RWPE2 (cell line): ENCODE measurements at regions not wholly inside any gene's neighbourhood (a gene's known extent, or its start where the extent isn't known, plus 50 kb on each side); places are given as distances from the start of the nearest gene placed in this dataset.

Source experiments
- ATAC-seq: fragments of 200-7000 bp; cut with Tn5 transposase; 3 replicates; pipeline ENCODE4 v1.9.1; 2021; ENCODE audit warnings: low read depth
- DNase-seq: peaks from one replicate; pipeline ENCODE4 v3.0.0-alpha.2; 2020; ENCODE audit warnings: low spot score
- H3K27ac ChIP-seq: fragments of 450-650 bp; 2 replicates; pipeline ENCODE4 v1.5.1; 2017; ENCODE audit warnings: mild to moderate bottlenecking; ENCODE audit not compliant: poor library complexity, severe bottlenecking
- H3K27me3 ChIP-seq: fragments of 250-450 bp; sonication (Bioruptor Pico); 2 replicates; pipeline ENCODE4 v1.5.1; 2021; ENCODE audit warnings: mild to moderate bottlenecking, moderate library complexity; ENCODE audit not compliant: insufficient read depth, poor library complexity, severe bottlenecking
- H3K36me3 ChIP-seq: fragments of 250-450 bp; sonication (Bioruptor Pico); 2 replicates; pipeline ENCODE4 v1.5.1; 2020; ENCODE audit warnings: low read depth, mild to moderate bottlenecking, moderate library complexity
- H3K4me1 ChIP-seq: fragments of 250-450 bp; sonication (Bioruptor Pico); 2 replicates; pipeline ENCODE4 v1.5.1; 2021; ENCODE audit warnings: mild to moderate bottlenecking, moderate library complexity; ENCODE audit not compliant: insufficient read depth, poor library complexity, severe bottlenecking
- H3K4me3 ChIP-seq: fragments of 250-450 bp; sonication (Bioruptor Pico); 2 replicates; pipeline ENCODE4 v1.5.1; 2021; ENCODE audit warnings: mild to moderate bottlenecking, moderate library complexity; ENCODE audit not compliant: severe bottlenecking
- H3K9me3 ChIP-seq: fragments of 250-450 bp; sonication (Bioruptor Pico); 2 replicates; pipeline ENCODE4 v1.5.1; 2021; ENCODE audit warnings: mild to moderate bottlenecking, moderate library complexity; ENCODE audit not compliant: severe bottlenecking
- CTCF ChIP-seq: fragments of 450-650 bp; IDR thresholded peaks from one replicate; pipeline ENCODE4 v1.5.1; 2017; ENCODE audit warnings: mild to moderate bottlenecking, moderate library complexity; ENCODE audit not compliant: poor library complexity, severe bottlenecking

- no peaks in the 10 kb centered on the region for H3K4me1 ChIP-seq
- ATAC-seq, result no peak
- no peak overlapping the region for H3K4me3 ChIP-seq
- H3K27ac ChIP-seq, result no peak overlapping the region
- H3K27me3 ChIP-seq, result no peaks in the 10 kb centered on the region
- TF ChIP-seq CTCF, result no peak
- H3K9me3 ChIP-seq, result no peaks in the 10 kb centered on the region
- DNase-seq, result no peak
- H3K36me3 ChIP-seq, result no peaks in the 10 kb centered on the region
These were observed 98.9 kb upstream of the WNT4 start for GRCh38 chr1:22241811-22242210.

- Histone ChIP-seq H3K27me3 (no peaks in the 10 kb centered on the region), H3K4me1 (no peaks in the 10 kb centered on the region), H3K9me3 (no peaks in the 10 kb centered on the region), H3K4me3 (no peak overlapping the region), H3K36me3 (no peaks in the 10 kb centered on the region), H3K27ac (no peak overlapping the region)
- no peak for DNase-seq
- no peak for TF ChIP-seq CTCF
- ATAC-seq, result no peak
These were observed 102.3 kb upstream of the WNT4 start for GRCh38 chr1:22245100-22245650.

GRCh38 chr1:22245726-22246125, 102.8 kb upstream of the WNT4 start:
- H3K4me3 ChIP-seq, result no peak overlapping the region
- ATAC-seq (no peak), DNase-seq (no peak)
- no peaks in the 10 kb centered on the region for H3K4me1 ChIP-seq
- TF ChIP-seq CTCF, result no peak
- H3K27ac ChIP-seq, result no peak overlapping the region
- H3K9me3 ChIP-seq, result no peaks in the 10 kb centered on the region
- no peaks in the 10 kb centered on the region for H3K27me3 ChIP-seq
- H3K36me3 ChIP-seq, result no peaks in the 10 kb centered on the region

- Histone ChIP-seq H3K4me1 (no peaks in the 10 kb centered on the region), H3K9me3 (no peaks in the 10 kb centered on the region), H3K27me3 (no peaks in the 10 kb centered on the region), H3K4me3 (no peak overlapping the region), H3K27ac (no peak overlapping the region), H3K36me3 (no peaks in the 10 kb centered on the region)
- TF ChIP-seq CTCF, result no peak
- ATAC-seq (no peak), DNase-seq (no peak)
These were observed 104.0 kb upstream of the WNT4 start for GRCh38 chr1:22246755-22247480.

- H3K4me3 ChIP-seq, result no peak overlapping the region
- no peaks in the 10 kb centered on the region for H3K27me3 ChIP-seq
- H3K36me3 ChIP-seq, result no peaks in the 10 kb centered on the region
- no peak for TF ChIP-seq CTCF
- no peaks in the 10 kb centered on the region for H3K9me3 ChIP-seq
- no peaks in the 10 kb centered on the region for H3K4me1 ChIP-seq
- no peak for DNase-seq
- ATAC-seq, result no peak
- no peak overlapping the region for H3K27ac ChIP-seq
These were observed 104.8 kb upstream of the WNT4 start for GRCh38 chr1:22247527-22248245.
